Astrocyte (in vitro differentiated cells and primary cell): ENCODE measurements at regions not wholly inside any gene's neighbourhood (a gene's known extent, or its start where the extent isn't known, plus 50 kb on each side); places are given as distances from the start of the nearest gene placed in this dataset.
A peak's percentile ranks its signal among the peaks of the same experiment; 100 is the strongest.
"Not testable (repeated sequence)": the region's sequence is repeated elsewhere in the genome, so short reads cannot be mapped to it uniquely, and the experiment has no call there.

Experiments
- DNase-seq: peaks from one replicate; pipeline ENCODE4 v3.0.0-alpha.2; 2010; ENCODE audit warnings: low read depth
- FAIRE-seq: peaks from 2 replicates; lab custom pipeline; 2011; peaks lifted over from hg19 to GRCh38; lab: Jason Lieb, UNC
- H2AFZ ChIP-seq: 2 replicates; pipeline ENCODE4 v1.6.0; 2012; ENCODE audit warnings: low read depth, low read length, inconsistent platforms
- H3K27ac ChIP-seq: 2 replicates; pipeline ENCODE4 v1.5.1; 2011; ENCODE audit warnings: low read depth, low read length, inconsistent platforms
- H3K27me3 ChIP-seq: 2 replicates; pipeline ENCODE4 v1.6.0; 2011; ENCODE audit warnings: low read length, inconsistent platforms; ENCODE audit not compliant: insufficient read depth
- H3K36me3 ChIP-seq: 2 replicates; pipeline ENCODE4 v1.5.1; 2011; ENCODE audit warnings: low read length, inconsistent platforms; ENCODE audit not compliant: insufficient read depth
- H3K4me1 ChIP-seq: 2 replicates; pipeline ENCODE4 v1.5.1; 2011; ENCODE audit warnings: low read length, inconsistent platforms; ENCODE audit not compliant: insufficient read depth
- H3K4me2 ChIP-seq: 2 replicates; pipeline ENCODE4 v1.6.0; 2012; ENCODE audit warnings: low read length, inconsistent platforms
- H3K4me3 ChIP-seq: 2 replicates; pipeline ENCODE4 v1.5.1; 2011; ENCODE audit warnings: low read depth, mild to moderate bottlenecking, low read length, inconsistent platforms; ENCODE audit not compliant: insufficient read depth
- H3K79me2 ChIP-seq: 2 replicates; pipeline ENCODE4 v1.6.0; 2012; ENCODE audit warnings: mild to moderate bottlenecking, low read length, inconsistent platforms; ENCODE audit not compliant: insufficient read depth
- H3K9ac ChIP-seq: 2 replicates; pipeline ENCODE4 v1.6.0; 2012; ENCODE audit warnings: mild to moderate bottlenecking, low read length, inconsistent platforms
- H3K9me3 ChIP-seq: 2 replicates; pipeline ENCODE4 v1.5.1; 2012; ENCODE audit warnings: low read depth, mild to moderate bottlenecking, low read length, inconsistent platforms; ENCODE audit not compliant: insufficient read depth
- H4K20me1 ChIP-seq: 2 replicates; pipeline ENCODE4 v1.6.0; 2012; ENCODE audit warnings: low read length, inconsistent platforms; ENCODE audit not compliant: insufficient read depth
- H3K27ac Mint-ChIP-seq: one replicate; pipeline ENCODE4 v1.8.0; 2021; ENCODE audit warnings: mild to moderate bottlenecking, mixed read lengths; ENCODE audit not compliant: unreplicated experiment
- H3K27me3 Mint-ChIP-seq: one replicate; pipeline ENCODE4 v1.8.0; 2021; ENCODE audit warnings: low read depth, mixed read lengths; ENCODE audit not compliant: unreplicated experiment
- H3K36me3 Mint-ChIP-seq: one replicate; pipeline ENCODE4 v1.8.0; 2021; ENCODE audit warnings: low read depth, mixed read lengths; ENCODE audit not compliant: unreplicated experiment
- H3K4me1 Mint-ChIP-seq: one replicate; pipeline ENCODE4 v1.8.0; 2021; ENCODE audit warnings: low read depth, mixed read lengths; ENCODE audit not compliant: unreplicated experiment
- H3K4me3 Mint-ChIP-seq: one replicate; pipeline ENCODE4 v1.8.0; 2021; ENCODE audit warnings: mild to moderate bottlenecking, moderate library complexity, mixed read lengths; ENCODE audit not compliant: unreplicated experiment
- H3K9me3 Mint-ChIP-seq: one replicate; pipeline ENCODE4 v1.8.0; 2021; ENCODE audit warnings: mild to moderate bottlenecking, mixed read lengths; ENCODE audit not compliant: unreplicated experiment

DNA sequence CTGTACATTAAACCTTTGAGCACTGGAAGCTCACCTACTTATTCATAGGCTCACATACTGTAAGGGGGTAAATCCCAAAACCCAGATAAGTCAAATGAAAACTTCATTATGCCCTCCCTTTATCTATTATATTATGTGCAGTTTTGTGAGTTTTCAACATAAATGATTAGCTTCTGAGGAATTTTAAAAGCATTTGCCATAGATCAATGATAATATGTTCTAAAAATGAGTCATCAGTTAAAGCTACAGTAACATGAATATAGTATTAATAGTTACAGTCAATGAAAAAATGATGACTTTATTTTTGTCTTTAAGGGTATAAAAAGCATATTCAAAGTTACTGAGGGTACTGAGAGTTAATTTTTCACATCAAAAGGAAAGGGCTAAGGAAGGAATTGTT, 151.9 kb downstream of the SPATA31A6 start:
- not testable (repeated sequence) for H3K4me3 Mint-ChIP-seq, H3K27me3 Mint-ChIP-seq, H2AFZ ChIP-seq, H3K27ac Mint-ChIP-seq, H3K9me3 Mint-ChIP-seq, H3K36me3 Mint-ChIP-seq, H3K9ac ChIP-seq, H3K79me2 ChIP-seq, H4K20me1 ChIP-seq, FAIRE-seq, H3K27me3 ChIP-seq, H3K9me3 ChIP-seq, H3K4me3 ChIP-seq, H3K4me1 ChIP-seq, H3K27ac ChIP-seq, H3K36me3 ChIP-seq
- peak; percentile 32 for DNase-seq
- peaks cover 10% of the 10 kb centered on the region for H3K4me1 Mint-ChIP-seq
- H3K4me2 ChIP-seq, result peak overlapping the region; percentile 56

GRCh38 chr9:42335984-42336657, 152.7 kb downstream of the SPATA31A6 start:
- not testable (repeated sequence) for H3K4me2 ChIP-seq, H3K9me3 ChIP-seq, H3K36me3 ChIP-seq, FAIRE-seq, H3K27me3 ChIP-seq, H3K4me3 ChIP-seq, H4K20me1 ChIP-seq, H3K9ac ChIP-seq, H3K36me3 Mint-ChIP-seq, H3K4me1 ChIP-seq, H3K27ac Mint-ChIP-seq, DNase-seq, H3K27me3 Mint-ChIP-seq, H2AFZ ChIP-seq, H3K4me3 Mint-ChIP-seq, H3K79me2 ChIP-seq, H3K9me3 Mint-ChIP-seq, H3K27ac ChIP-seq
- H3K4me1 Mint-ChIP-seq, result peaks cover 11% of the 10 kb centered on the region

DNA sequence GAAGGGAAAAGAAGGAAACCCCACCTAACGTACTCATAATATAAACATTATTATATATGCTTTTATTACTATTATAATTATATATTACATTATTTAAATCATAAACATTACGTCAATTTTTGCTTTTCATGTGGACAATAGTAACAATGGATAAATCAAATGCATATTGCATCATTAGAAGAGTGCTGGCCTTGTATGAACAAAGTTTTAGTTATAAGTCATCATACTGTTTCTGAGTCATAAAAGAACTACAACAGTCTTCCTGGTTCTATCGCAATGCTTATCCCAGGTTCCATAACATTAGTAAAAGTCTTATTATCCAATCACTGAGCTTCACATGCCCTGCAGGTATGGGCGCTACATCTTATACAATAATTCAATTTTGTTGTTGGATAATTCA, 154.8 kb downstream of the SPATA31A6 start:
- H3K27ac Mint-ChIP-seq, H3K9me3 Mint-ChIP-seq, H2AFZ ChIP-seq, H3K36me3 ChIP-seq, H3K27ac ChIP-seq, H3K27me3 ChIP-seq, H3K9me3 ChIP-seq, H3K79me2 ChIP-seq, H3K4me1 ChIP-seq, H3K4me3 ChIP-seq, H3K27me3 Mint-ChIP-seq, DNase-seq, H3K36me3 Mint-ChIP-seq, FAIRE-seq, H4K20me1 ChIP-seq, H3K9ac ChIP-seq, H3K4me3 Mint-ChIP-seq, H3K4me2 ChIP-seq: not testable (repeated sequence)
- H3K4me1 Mint-ChIP-seq, result peaks cover 11% of the 10 kb centered on the region

DNA sequence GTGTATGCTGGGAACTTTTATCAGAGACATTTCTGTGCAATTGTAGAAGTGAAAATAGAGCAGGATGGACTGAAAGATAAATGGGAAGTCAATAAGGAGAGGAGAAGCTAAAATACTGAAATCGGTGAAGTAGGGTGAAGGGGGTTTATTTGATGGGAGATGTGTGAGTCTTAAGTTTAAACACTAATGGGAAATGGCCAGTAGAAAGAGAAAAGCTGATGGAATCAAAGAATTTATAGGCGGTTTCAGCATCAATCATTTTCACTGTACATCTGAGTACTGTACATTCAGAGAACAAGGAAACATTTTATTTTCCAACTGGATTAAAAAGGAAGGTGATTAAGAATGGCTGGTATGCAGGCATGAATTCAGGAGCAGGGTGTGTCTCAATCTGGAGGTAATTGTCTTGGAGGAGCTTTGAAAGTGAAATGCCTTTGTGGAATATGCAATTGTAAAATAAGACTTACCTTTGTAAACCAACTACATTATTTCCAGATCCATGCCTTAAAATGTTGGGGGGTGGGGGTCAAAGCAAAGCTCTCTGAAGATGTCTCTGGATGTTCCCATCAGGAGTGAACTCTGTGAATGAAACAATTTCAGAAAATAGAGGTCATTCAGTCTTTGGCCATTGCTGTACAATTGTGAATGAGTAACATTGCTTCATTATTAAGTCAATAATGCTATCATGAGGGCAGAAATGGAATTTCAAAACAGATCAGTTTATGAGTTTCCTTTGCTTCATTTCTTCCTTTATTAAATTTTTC, 156.4 kb downstream of the SPATA31A6 start:
- not testable (repeated sequence) for H3K9me3 Mint-ChIP-seq, H3K4me1 ChIP-seq, H3K27ac ChIP-seq, H4K20me1 ChIP-seq, H3K9ac ChIP-seq, H3K4me3 ChIP-seq, FAIRE-seq, H3K4me3 Mint-ChIP-seq, H2AFZ ChIP-seq, H3K9me3 ChIP-seq, H3K27me3 ChIP-seq, H3K79me2 ChIP-seq, H3K36me3 ChIP-seq, H3K36me3 Mint-ChIP-seq, H3K27me3 Mint-ChIP-seq
- peaks cover 11% of the 10 kb centered on the region for H3K4me1 Mint-ChIP-seq
- peak overlapping the region; percentile 8 for H3K27ac Mint-ChIP-seq
- H3K4me2 ChIP-seq, result peak overlapping the region; percentile 49
- DNase-seq, result peak; percentile 8

GRCh38 chr9:42340435-42340723, 156.9 kb downstream of the SPATA31A6 start:
- not testable (repeated sequence) for H3K4me3 ChIP-seq, H4K20me1 ChIP-seq, H3K4me2 ChIP-seq, H3K27me3 Mint-ChIP-seq, H3K27ac ChIP-seq, H3K9ac ChIP-seq, FAIRE-seq, H3K79me2 ChIP-seq, H3K4me3 Mint-ChIP-seq, H3K36me3 Mint-ChIP-seq, H3K4me1 Mint-ChIP-seq, H3K9me3 ChIP-seq, H2AFZ ChIP-seq, H3K27ac Mint-ChIP-seq, H3K4me1 ChIP-seq, H3K36me3 ChIP-seq, H3K27me3 ChIP-seq, H3K9me3 Mint-ChIP-seq, DNase-seq

- not testable (repeated sequence) for H3K9ac ChIP-seq, H3K27ac Mint-ChIP-seq, DNase-seq, H3K4me2 ChIP-seq, FAIRE-seq, H3K4me3 ChIP-seq, H3K79me2 ChIP-seq, H3K4me1 ChIP-seq, H3K9me3 ChIP-seq, H3K9me3 Mint-ChIP-seq, H3K27me3 ChIP-seq, H3K36me3 ChIP-seq, H3K27ac ChIP-seq, H3K27me3 Mint-ChIP-seq, H3K4me1 Mint-ChIP-seq, H3K36me3 Mint-ChIP-seq, H3K4me3 Mint-ChIP-seq, H2AFZ ChIP-seq, H4K20me1 ChIP-seq
Measured at GRCh38 chr9:42341860-42342259, 158.4 kb downstream of the SPATA31A6 start.
